ENCODE measurements at regions not wholly inside any gene's neighbourhood (a gene's known extent, or its start where the extent isn't known, plus 50 kb on each side); places are given as distances from the start of the nearest gene placed in this dataset.

DNA sequence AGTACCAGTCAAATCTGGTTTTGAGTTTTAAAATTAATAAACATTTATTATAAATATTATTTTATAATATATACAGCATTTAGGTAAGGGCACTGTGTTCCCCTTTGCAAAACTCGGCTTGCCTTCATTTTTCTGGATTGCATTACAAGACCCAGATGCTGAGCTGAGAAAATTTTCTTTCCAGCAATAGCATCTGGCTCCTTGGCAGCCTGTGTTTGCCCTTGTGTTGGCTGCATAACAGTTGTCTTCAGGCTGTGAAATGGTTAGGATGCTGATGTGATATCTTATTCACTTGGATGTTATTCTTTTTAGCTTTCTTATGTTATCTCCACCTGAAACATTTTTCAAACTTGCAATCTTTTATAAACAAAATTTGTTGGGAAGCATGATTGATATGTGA is 784.4 kb downstream of the DACH1 start:
- no peak for DNase-seq (ENCODE audit: low spot score)

- no peak for DNase-seq (ENCODE audit: low spot score)
Measured at GRCh38 chr13:71079638-71080037, 787.4 kb downstream of the DACH1 start.

GRCh38 chr13:71068041-71068440 is 799.0 kb downstream of the DACH1 start:
- no peak for DNase-seq (ENCODE audit: low spot score)

DNA sequence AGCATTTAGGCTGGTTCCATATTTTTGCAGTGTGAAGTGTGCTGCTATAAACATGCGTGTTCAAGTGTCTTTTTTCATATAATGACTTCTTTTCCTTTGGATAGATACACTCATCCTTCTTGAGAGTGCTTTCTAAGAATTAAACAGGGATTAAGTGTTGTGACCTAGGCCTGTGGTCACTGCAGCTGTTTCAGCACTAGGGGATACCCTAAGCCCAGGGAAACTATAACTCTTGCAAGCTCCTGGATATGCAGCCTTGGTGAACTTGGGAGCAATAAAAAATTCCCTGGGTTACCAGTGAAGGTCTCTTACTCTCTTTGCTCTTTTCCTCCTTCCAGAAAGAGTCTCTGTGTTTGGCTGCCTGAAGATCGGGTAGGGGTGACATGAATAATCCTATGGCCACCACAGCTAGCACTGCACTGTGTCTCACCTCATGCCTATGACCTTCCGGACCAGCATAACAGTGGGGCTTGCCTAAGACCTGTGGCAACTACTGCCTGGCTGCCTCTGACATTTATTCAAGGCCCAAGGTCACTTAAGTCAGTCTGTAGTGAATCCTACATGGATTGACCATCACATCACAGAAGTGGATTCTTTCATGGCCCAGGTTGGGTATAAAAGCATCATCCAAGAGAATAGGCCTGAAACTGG is 799.7 kb downstream of the DACH1 start:
- DNase-seq (ENCODE audit: low spot score) = no peak

DNA sequence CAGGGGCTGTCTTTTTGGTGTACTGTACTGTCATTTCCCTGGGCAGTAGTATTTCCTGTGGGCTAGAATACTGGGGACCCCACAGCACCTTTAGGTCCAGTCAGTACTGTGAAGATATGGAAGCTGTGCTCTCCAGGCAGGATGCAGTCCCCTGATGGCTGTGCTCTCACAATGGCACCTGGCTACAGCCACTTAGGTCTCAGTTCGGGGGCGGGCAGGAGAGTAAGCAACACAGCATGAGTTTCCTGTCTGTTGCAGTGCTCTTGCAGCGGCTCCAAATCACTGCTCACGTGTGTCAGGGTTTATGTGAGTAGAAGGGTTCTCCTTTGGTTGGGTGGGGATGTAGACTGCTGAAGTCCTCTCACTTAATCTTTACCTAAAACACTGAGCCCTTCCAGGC is 810.4 kb downstream of the DACH1 start:
- DNase-seq (ENCODE audit: low spot score) = no peak

DNA sequence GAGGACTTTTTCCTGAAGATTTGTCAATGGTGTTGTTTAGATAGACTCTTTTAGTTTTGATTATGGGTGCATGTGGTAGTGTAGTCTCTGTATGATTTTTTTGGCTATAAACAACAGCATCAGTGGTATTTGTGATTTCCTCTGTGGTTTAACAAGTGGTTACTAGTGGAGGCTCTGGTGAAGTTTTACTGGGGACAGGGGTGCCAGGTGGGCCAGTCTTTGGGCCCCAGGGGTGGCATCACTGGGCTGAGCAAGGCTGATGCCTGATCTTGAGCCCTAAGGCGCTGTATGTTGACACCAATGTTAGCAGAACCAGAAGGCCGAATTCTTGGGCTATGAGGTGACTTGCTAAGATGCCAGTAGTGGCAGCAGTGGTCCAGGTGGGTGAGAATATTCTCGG is 811.4 kb downstream of the DACH1 start:
- DNase-seq (ENCODE audit: low spot score) = no peak

DNA sequence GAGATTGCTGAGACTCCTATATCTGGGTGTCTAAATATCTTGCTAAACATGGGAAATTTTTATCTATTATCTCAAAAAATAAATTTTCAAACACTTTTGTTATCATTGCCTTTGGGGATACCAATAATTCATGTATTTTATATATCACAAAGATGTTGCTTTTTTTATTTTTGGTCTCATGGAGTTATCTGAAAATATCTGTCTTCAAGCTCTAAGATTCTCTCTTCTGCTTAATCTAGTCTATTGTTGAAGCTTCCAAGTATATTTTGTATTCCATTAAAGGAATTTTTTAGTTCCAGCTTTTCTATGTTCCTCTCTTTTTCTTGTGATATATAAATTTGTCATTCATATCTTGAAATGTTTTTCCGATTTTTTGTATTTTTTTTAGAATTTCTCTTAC is 812.0 kb downstream of the DACH1 start:
- no peak for DNase-seq (ENCODE audit: low spot score)

GRCh38 chr13:71054358-71054757 is 812.6 kb downstream of the DACH1 start:
- DNase-seq (ENCODE audit: low spot score) = no peak

DNA sequence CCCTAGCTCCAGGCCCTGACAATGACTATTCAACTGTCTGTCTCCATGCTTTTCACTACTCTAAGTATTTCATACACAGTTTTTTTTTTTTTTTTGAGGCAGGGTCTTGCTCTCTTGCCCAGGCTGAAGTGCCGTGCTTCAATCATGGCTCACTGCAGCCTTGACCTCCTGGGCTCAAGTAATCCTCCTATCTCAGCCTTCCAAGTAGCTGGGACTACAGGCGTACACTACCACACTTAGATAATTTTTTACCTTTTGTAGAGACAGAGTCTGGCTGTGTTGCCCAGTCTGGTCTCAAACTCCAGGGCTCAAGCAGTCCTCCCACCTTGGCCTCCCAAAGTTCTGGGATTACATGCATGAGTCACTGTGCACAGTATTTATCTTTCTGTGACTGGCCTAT is 815.4 kb downstream of the DACH1 start:
- no peak for DNase-seq (ENCODE audit: low spot score)

GRCh38 chr13:71046360-71047079 is 820.5 kb downstream of the DACH1 start:
- DNase-seq (ENCODE audit: low spot score) = no peak

- no peak for DNase-seq (ENCODE audit: low spot score)
Measured at GRCh38 chr13:71045101-71045500, 821.9 kb downstream of the DACH1 start.

GRCh38 chr13:71039440-71039839 is 827.6 kb downstream of the DACH1 start:
- no peak for DNase-seq (ENCODE audit: low spot score)

DNA sequence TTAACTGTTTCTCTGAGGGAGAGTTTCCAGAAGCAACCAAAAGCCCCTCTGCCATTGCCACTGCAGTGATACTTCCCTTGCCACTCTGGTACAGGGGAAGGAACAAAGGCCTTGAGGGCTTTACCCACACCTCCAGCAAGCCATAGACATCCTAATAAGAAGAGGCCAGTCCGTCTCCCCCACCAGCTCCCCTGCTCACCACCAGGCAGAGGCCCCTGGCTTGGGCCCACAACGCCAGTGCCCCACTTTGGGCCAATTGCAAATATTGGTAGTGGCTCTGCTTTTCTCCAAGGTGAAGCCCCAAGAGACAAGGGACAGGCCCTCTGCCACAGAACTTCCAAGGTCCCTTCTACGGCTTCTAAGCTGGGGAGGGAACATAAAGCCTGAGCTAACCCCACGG is 833.0 kb downstream of the DACH1 start:
- no peak for DNase-seq (ENCODE audit: low spot score)

- DNase-seq (ENCODE audit: low spot score) = no peak
Measured at GRCh38 chr13:71033026-71033425, 834.0 kb downstream of the DACH1 start.

DNA sequence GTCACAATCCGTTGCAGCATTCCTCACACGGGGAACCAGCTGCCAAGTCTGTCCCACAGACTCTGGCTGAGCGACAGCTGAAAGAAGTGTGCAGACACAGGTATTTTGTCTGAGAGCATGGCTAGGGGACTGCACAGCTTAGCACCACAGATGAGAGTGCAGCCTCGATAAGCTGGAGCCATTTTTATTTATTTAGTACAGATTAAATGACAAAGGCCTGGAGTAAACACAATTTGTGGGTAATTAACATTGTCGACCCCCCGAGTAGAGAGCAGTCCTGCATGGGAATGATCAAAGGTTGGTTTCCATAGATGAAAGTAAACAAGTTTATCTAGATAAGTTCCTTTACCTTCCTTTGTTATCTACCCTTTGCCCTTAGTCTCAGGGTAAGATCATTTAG is 836.2 kb downstream of the DACH1 start:
- DNase-seq (ENCODE audit: low spot score) = no peak

GRCh38 chr13:71028884-71029283 is 838.1 kb downstream of the DACH1 start:
- DNase-seq (ENCODE audit: low spot score) = no peak

DNA sequence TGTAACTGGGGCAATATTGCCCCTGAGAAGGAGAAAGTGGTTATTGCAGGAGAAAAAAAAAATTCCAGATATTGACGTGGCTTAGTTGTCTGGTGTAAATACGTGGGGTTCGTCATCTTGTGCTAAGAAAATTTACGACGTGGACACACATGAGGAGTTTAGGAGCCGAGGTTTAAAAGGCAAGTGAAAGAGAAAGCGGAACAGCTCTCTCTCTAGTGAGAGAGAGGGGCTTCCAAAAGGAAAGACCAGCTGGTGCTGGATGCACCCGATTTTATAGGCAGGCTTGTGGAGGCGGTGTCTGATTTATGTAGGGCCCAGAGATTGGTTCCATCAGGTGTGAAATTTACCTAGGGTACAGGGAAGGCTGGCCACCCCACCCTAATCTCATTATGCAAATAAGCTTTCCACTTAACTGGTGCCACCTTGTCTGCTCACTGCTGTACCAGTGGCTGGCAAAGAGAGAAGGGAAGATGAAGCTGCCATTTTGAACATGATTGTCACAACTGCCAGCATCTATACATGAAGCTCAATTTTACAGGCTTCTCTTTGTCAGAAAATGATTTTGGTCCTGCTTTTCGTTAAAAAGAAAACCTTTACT is 845.1 kb downstream of the DACH1 start:
- DNase-seq (ENCODE audit: low spot score) = no peak

DNA sequence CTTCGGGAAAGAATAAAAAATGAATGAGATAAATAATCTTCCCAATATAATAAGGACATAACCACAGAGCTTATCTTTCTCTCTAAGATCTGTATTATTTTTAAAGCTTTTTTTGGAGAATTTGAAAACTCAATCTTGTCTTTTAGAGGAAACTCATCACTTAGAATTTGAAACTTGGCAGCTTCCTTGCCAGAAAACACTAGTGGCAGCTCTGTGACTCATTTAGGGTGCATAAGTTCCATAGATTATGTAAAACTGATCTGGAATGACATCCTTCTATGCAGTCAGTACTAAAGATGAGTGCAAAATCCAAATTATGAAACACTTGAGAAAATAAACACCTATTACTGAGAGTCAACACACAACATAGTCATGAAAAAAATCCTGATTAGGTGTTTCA is 848.0 kb downstream of the DACH1 start:
- DNase-seq (ENCODE audit: low spot score) = no peak

GRCh38 chr13:71018544-71018943 is 848.5 kb downstream of the DACH1 start:
- DNase-seq (ENCODE audit: low spot score) = no peak

- DNase-seq (ENCODE audit: low spot score) = no peak
Measured at GRCh38 chr13:71017607-71018006, 849.4 kb downstream of the DACH1 start.

DNA sequence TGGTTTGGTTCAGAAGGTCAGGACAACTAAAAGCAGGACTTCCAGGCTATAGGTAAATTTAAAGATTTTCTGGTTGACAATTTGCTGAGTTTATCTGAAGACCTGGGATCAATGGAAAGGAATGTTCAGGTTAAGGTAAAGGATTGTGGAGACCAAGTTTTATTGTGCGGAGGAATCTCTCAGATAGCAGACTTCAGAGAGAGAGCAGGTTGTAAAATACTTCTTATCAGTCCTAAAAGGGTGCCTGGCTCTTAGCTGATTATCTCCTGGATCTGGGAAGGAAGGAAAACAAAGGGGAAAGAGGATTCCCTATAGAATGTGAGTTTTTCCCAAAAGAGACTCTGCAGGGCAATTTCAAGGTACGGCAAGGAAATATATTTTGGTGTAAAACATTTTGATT is 851.5 kb downstream of the DACH1 start:
- no peak for DNase-seq (ENCODE audit: low spot score)

GRCh38 chr13:71015021-71015420 is 852.0 kb downstream of the DACH1 start:
- DNase-seq (ENCODE audit: low spot score) = no peak

- no peak for DNase-seq (ENCODE audit: low spot score)
Measured at GRCh38 chr13:71005919-71006318, 861.1 kb downstream of the DACH1 start.

GRCh38 chr13:70995338-70995737 is 871.7 kb downstream of the DACH1 start:
- DNase-seq (ENCODE audit: low spot score) = no peak
